COLO668 (cell line): ENCODE measurements at regions not wholly inside any gene's neighbourhood (a gene's known extent, or its start where the extent isn't known, plus 50 kb on each side); places are given as distances from the start of the nearest gene placed in this dataset.
"Not testable (repeated sequence)": the region's sequence is repeated elsewhere in the genome, so short reads cannot be mapped to it uniquely, and the experiment has no call there.

ENCODE experiments used
- DNase-seq: peaks from one replicate; lab custom pipeline; 2025; ENCODE audit not compliant: unreplicated experiment; lab: John Stamatoyannopoulos, UW

- no peak for DNase-seq
Observed at GRCh38 chr1:189658381-189658780, 819.3 kb downstream of the BRINP3 start.

- no peak for DNase-seq
Observed at GRCh38 chr1:189659731-189660130, 817.9 kb downstream of the BRINP3 start.

GRCh38 chr1:189662190-189662589 is 815.5 kb downstream of the BRINP3 start:
- no peak for DNase-seq

GRCh38 chr1:189669846-189670245 is 807.8 kb downstream of the BRINP3 start:
- no peak for DNase-seq

- DNase-seq = no peak
Observed at GRCh38 chr1:189673217-189673616, 804.4 kb downstream of the BRINP3 start.

GRCh38 chr1:189675712-189676244 is 801.9 kb downstream of the BRINP3 start:
- no peak for DNase-seq

GRCh38 chr1:189678779-189679178 is 798.9 kb downstream of the BRINP3 start:
- DNase-seq = no peak

GRCh38 chr1:189681252-189681919 is 796.3 kb downstream of the BRINP3 start:
- DNase-seq = no peak

- no peak for DNase-seq
Observed at GRCh38 chr1:189682591-189682990, 795.1 kb downstream of the BRINP3 start.

GRCh38 chr1:189686288-189686687 is 791.4 kb downstream of the BRINP3 start:
- no peak for DNase-seq

- DNase-seq = no peak
Observed at GRCh38 chr1:189693140-189693539, 784.5 kb downstream of the BRINP3 start.

GRCh38 chr1:189696297-189696696 is 781.4 kb downstream of the BRINP3 start:
- DNase-seq = no peak

GRCh38 chr1:189697113-189697512 is 780.6 kb downstream of the BRINP3 start:
- DNase-seq = no peak

- no peak for DNase-seq
Observed at GRCh38 chr1:189701606-189702005, 776.1 kb downstream of the BRINP3 start.

GRCh38 chr1:189706594-189706993 is 771.1 kb downstream of the BRINP3 start:
- no peak for DNase-seq

GRCh38 chr1:189708674-189709073 is 769.0 kb downstream of the BRINP3 start:
- no peak for DNase-seq

- not testable (repeated sequence) for DNase-seq
Observed at GRCh38 chr1:189718147-189718795, 759.4 kb downstream of the BRINP3 start.

GRCh38 chr1:189726806-189727205 is 750.9 kb downstream of the BRINP3 start:
- no peak for DNase-seq

GRCh38 chr1:189751311-189751710 is 726.4 kb downstream of the BRINP3 start:
- no peak for DNase-seq

GRCh38 chr1:189752461-189752995 is 725.1 kb downstream of the BRINP3 start:
- no peak for DNase-seq

- DNase-seq = not testable (repeated sequence)
Observed at GRCh38 chr1:189755100-189755499, 722.6 kb downstream of the BRINP3 start.
